ENCODE measurements at regions not wholly inside any gene's neighbourhood (a gene's known extent, or its start where the extent isn't known, plus 50 kb on each side); places are given as distances from the start of the nearest gene placed in this dataset.

DNA sequence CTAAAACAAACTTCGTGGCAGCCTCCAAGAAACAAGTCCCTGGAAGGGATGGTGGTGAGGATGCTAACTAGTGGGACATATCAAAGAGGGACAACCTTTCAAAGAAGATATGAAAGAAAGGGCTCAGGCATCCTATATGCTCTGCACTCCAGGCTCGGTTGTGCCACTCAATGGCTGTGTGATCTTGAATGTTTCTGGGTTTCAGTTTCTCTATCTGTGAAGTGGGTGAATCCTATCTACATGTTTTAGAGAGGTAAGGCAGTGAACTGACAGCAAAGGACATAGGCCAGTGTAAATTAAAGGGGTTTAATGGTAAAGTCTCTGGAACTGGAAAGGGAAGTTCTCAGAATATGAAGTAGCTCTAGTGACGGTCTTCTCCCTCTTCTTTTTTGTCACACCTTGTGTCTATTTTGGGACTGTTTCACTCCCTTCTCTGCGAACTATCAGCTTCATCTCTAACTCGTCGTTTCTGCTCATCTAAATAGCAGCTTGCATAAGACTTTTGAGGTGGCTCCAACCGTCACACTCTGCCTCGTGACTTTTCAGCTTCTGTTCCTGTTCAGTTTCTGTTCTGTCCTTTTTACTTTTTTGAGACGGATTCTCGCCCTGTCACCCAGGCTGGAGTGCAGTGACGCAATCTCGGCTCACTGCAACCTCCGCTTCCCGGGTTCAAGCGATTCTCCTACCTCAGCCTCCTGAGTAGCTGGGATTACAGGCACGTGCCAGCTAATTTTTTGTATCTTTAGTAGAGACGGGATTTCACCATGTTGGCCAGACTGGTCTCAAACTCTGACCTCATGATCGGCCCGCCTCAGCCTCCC lies 273.6 kb downstream of the SUDS3 start:
- no peak for DNase-seq (ENCODE audit: low read depth)
- in situ Hi-C loops (cut with HindIII; ENCODE audit: low pct_unique_long_range_greater_than_20kb, low sequenced_read_pairs): no loop called here

DNA sequence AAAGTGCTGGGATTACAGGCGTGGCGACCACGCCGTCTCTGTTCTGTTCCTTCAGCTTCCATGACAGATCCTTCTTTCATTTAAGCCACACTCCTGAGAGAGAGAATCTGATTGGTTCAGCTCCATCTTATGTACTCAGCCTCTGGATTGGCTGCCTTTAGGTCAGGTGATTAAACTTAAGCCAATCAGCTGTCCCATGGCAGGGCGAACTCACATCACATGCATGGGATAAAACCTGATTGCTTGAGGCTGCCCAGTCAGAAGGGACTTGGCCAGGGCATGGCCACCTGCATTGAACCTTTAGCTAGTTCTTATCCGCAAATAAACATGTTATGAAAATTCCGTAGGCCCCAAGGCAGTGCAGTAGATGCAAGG lies 274.2 kb downstream of the SUDS3 start:
- no peak for DNase-seq (ENCODE audit: low read depth)
- in situ Hi-C loops (cut with HindIII; ENCODE audit: low pct_unique_long_range_greater_than_20kb, low sequenced_read_pairs): no loop called here

DNA sequence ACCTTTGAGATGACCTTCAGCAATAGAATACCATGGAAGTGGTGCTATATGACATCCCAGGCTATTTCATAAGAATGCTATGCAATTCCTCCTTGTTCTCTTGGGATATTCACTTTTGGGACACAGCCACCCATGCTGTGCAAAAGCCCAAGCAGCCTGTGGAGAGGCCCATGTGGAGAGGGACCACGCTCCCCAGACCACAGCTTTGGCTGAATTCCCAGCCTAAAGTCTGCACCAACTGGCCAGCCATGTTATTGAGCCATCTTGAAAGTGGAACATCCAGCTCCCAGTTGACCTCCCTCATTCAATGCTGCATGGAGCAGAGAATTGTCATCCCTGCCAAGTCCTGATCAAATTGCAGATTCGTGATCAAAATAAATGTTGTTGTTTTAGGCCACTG lies 275.1 kb downstream of the SUDS3 start:
- in situ Hi-C loops (cut with HindIII; ENCODE audit: low pct_unique_long_range_greater_than_20kb, low sequenced_read_pairs): no loop called here
- DNase-seq (ENCODE audit: low read depth): no peak

DNA sequence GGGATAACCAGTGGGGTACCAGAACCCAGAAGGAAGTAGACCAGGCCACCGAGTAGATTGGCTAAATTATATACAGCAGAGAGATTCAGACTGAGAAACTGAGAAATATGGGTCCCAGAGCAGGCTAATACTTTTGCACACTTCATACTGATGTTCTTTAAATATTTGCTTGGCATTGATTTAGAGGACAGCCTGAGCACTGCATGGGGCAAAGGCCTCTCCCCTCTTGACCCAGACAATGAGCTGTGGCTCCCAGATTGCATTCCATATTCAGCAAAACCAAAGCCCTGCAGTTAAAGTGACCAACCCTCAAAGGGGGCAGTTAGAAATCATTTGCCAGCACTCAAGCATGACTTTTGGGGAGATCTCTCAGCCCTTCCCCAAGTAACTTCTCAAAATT lies 279.2 kb downstream of the SUDS3 start:
- DNase-seq (ENCODE audit: low read depth): no peak
- in situ Hi-C loops (cut with HindIII; ENCODE audit: low pct_unique_long_range_greater_than_20kb, low sequenced_read_pairs): no loop called here

DNA sequence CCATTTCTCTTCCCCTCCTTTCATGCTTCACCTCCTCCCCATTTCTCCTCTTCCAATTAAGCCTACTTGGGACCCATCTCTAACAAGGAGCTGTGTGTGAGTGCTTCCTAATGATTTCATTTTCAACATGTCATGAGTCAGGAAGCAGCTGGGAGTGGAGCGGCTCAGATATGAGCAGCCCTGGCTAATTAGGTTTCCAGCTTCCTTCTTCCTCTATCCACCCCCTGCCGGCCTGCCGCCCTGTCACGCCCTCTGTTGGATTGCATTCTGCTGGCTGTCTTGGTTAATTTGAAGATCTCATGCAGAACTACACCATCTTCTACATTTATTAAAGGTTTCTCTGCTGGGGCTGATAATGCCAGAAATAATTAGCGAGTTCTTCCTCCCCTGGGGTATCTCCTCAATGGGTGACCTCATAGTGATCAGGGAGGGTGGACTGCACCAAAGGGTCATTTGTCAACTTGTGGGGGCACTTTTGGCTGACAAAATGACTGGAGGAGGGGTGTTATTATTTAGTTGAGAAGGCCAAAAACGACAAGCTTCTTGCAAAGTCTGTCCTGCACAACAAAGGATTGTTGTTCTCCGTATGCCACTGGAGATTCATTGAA lies 300.9 kb upstream of the SRRM4 start:
- in situ Hi-C loops (cut with HindIII; ENCODE audit: low pct_unique_long_range_greater_than_20kb, low sequenced_read_pairs): no loop called here
- no peak for DNase-seq (ENCODE audit: low read depth)

DNA sequence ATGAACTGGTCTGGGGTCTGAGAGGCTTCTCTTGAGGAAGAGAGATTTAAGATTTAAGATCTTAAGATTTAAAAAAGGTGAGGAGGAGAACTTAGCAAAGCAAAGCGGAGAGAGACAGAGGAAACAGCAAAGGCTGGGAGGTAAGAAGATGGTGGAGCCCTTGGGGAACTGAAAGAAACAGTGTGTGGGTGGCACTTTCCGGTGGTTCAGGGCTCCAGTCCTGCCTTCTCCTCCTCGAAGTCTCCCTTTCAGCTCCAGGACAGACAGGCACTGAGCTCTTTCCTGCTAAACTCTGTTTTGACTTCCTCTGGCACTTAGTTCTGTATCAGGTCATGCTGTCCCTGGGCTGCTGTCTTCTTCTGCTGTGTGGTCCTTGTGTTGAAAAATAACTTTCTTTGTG lies 298.7 kb upstream of the SRRM4 start:
- in situ Hi-C loops (cut with HindIII; ENCODE audit: low pct_unique_long_range_greater_than_20kb, low sequenced_read_pairs): no loop called here
- DNase-seq (ENCODE audit: low read depth): no peak

DNA sequence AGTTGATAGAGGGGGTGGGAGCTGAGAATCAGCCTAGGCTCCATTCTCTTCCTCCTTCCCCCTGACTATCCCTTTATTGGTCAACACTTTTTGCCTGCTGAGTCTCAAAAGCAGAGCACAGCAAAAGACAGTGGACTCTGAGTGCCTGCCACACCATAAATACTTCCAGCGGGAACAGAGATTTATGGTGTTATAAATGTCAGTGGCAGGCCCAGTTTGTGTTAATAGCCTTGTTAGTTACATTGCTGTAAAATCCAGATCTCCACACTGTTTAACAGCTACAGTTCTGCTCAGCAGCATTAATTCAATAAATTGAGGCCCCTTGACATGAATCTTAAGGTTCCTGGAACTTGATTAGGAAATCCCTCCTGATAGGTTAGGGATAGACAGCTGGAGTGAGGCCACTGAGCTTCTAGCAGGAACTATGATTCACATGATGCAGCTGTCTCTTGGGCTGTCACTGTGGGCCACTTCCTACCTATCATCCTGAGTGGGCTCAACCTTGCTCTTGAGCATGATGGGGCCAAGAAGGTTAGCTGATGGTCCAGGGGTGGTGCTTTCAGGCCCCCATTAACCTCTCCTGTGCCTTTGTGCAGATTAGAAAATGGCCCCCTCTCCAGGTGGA lies 295.2 kb upstream of the SRRM4 start:
- in situ Hi-C loops (cut with HindIII; ENCODE audit: low pct_unique_long_range_greater_than_20kb, low sequenced_read_pairs): no loop called here
- DNase-seq (ENCODE audit: low read depth): no peak

DNA sequence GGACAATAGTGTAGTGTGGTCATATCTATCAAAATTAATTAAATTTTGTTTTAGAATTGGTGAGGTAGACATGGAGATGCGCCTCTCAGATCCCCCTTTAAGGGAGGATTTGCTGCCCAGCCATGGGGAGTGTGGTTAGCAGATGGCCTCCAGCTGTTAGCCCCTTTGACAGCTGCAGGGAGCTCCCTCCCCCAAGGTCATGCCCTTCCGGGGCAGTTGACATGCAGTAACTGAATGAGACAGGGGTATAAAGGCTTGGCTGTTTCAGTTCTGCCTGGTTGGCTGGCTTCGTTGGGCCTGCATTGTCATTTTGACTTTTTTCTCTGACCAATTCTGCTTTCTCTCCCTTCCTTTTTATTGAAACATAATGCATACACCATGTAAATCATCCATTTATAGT lies 291.5 kb upstream of the SRRM4 start:
- DNase-seq (ENCODE audit: low read depth): no peak
- in situ Hi-C loops (cut with HindIII; ENCODE audit: low pct_unique_long_range_greater_than_20kb, low sequenced_read_pairs): no loop called here

DNA sequence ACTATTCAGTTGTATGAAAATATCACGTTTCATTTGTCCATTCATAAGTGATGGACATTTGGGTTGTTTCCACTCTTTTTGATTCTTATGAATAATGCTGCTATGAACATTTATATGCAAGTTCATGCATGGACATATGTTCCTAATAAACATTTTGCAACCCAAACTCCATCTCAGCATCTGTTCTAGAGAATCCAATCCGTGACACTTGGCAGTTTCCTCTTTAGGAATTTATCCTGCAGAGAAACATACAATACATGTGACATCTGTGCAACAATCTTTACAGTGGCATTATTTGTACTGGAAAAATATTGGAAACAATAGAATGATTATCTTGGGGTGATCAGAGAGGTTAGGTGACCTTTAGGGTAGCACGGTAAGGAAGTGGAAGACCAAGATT lies 290.8 kb upstream of the SRRM4 start:
- in situ Hi-C loops (cut with HindIII; ENCODE audit: low pct_unique_long_range_greater_than_20kb, low sequenced_read_pairs): no loop called here
- DNase-seq (ENCODE audit: low read depth): no peak

DNA sequence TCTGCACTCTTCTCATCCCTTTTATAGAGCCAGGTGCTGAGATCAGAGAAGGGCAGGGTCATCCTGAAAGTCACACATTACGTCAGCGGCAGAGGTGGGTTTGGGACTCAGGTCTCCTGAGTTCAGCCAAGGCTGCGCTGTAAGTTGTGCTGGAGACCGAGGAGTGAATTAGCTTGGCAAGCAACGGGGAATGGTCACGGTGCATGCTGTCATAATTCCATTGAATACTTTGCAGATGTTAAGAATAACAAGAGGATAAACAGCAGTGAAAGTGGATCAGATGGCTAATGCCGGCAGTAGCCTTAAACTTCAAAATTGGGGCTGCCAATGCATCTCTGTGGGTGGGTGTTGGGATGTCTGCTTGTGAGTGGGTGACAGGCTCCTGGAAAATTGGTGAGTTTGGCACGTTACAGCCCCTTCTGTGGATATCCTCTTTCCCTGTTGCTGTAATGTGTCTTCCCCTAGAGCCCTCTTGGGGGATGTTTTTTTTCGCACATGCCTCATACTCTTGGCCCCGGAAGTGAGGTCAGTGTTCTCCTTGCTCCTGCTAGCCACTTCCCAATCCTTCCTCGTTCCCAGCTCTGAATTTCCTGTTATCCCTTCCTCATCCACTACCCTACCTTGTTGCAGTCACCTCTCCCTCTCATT lies 287.1 kb upstream of the SRRM4 start:
- in situ Hi-C loops (cut with HindIII; ENCODE audit: low pct_unique_long_range_greater_than_20kb, low sequenced_read_pairs): no loop called here
- DNase-seq (ENCODE audit: low read depth): no peak

DNA sequence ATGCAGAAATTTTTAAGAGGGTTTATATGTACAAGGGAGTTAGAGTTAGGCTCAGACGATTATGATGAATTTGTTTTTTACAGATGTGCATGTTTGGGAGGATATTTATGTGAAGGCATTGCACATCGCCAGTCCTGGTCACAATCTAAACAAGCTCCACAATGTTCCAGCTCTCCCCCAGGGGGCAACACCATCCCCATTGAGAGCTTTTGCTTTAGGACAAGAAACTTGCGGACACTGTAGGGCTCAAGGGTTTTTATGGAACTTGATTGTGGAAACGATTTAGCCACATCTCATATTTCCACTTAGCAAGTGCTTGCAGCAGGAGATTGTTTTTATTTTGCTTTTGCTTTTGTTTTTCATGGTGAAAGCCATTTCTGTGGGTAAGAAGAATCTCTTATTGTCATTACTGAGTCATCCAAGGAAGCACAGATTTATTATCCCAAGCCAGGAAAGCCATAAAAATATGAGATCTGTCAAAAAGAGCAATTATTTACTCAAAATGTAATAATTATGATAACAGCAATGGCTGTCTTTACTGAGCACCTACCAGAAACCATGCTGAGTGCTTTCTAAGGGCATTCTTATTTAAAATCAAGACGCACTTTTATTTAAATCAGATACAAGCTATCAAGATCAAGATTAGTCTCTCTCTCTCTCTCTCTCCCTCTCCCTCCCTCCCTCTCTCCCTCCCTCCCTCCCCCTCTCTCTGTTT lies 276.7 kb upstream of the SRRM4 start:
- in situ Hi-C loops (cut with HindIII; ENCODE audit: low pct_unique_long_range_greater_than_20kb, low sequenced_read_pairs): no loop called here
- no peak for DNase-seq (ENCODE audit: low read depth)

DNA sequence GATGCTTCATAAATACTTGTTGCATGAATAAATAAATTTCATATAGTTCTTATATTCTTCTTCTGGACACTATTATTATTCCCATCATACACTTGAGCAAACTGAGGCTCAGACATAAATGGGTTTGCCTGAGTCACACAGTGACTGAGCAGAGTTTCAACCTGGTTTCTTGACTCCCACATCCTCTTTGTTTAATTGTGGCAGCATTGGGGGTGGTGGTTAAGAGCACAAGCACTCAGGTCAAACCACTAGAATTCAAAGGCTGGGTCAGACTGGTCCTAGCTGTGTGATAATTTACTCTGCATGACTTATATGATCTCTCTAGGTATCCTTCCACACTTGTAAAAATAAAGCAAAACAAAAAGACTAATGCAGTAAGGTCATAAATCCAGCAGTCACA lies 274.9 kb upstream of the SRRM4 start:
- in situ Hi-C loops (cut with HindIII; ENCODE audit: low pct_unique_long_range_greater_than_20kb, low sequenced_read_pairs): no loop called here
- no peak for DNase-seq (ENCODE audit: low read depth)

DNA sequence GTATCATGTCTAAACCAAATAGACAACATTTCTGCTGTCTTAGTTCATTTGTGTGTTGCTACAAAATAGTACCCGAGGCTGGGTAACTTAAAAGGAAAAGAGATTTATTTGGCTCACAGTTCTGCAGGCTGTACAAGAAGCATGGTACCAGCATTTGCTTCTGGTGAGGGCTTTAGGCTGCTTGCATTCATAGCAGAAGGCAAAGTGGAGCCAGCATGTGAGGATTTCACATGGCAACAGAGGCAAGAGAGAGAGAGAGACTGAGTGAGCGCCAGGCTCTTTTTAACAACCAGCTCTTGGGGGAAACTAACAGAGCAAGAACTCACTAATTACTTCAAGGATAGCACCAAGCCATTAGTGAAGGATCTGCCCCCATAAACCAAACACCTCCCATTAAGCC lies 271.4 kb upstream of the SRRM4 start:
- in situ Hi-C loops (cut with HindIII; ENCODE audit: low pct_unique_long_range_greater_than_20kb, low sequenced_read_pairs): no loop called here
- no peak for DNase-seq (ENCODE audit: low read depth)

DNA sequence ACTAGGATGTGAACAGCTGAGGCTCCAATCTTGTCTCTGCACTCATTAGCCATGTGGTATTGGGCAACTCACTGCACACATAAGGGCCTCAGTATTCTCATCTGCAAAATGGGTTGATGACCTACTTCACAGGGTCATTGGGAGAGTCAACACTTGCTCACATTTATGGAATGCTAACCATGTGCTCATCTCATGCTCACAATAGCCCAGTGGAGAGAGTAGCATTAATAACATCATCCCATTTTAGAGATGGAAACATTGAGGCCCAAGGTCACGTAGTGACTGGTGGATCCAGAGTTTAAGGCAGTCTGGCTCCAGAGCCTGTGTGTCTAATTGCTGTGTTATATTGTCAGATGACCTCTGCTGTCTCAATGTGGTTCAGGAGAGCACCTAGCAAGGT lies 270.2 kb upstream of the SRRM4 start:
- in situ Hi-C loops (cut with HindIII; ENCODE audit: low pct_unique_long_range_greater_than_20kb, low sequenced_read_pairs): no loop called here
- no peak for DNase-seq (ENCODE audit: low read depth)

DNA sequence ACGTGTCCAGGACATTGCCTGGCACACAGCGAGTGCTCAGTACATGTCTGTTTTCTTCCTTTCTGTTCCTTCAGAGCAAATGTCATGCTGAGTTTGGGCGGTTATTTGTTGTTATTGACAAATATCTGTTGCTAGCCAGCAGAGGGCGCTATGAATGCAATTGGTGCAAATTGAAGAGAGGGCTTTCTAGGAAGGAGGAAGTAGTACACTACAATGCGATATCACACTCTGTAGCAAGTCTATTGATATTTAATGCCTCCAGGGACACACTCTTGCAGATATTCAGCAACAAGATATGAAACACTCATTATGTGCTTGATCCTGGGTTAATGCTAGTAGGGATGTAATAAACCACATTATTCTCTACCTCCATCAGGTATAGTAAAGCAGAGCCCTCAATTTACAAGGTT lies 267.3 kb upstream of the SRRM4 start:
- DNase-seq (ENCODE audit: low read depth): peak; percentile 16
- in situ Hi-C loops (cut with HindIII; ENCODE audit: low pct_unique_long_range_greater_than_20kb, low sequenced_read_pairs): no loop called here

DNA sequence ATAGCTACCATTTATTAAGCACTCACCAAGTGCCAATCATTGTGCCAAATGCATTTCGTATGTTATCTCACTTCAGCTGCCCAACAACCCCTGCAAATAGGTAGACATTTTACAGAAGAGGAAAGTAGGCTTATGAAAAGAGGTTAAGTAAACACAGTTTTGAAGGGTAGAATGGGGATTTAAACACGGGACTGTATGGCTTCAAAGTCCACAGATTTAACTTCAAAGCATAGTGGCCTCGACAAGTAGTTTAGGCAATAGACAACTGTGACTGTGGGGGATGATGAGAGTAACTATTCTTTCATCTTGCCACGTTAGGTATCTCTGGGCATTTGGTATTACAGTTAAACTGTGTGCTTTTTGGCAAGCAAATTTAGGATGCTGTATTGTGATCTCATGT lies 266.8 kb upstream of the SRRM4 start:
- in situ Hi-C loops (cut with HindIII; ENCODE audit: low pct_unique_long_range_greater_than_20kb, low sequenced_read_pairs): no loop called here
- no peak for DNase-seq (ENCODE audit: low read depth)

DNA sequence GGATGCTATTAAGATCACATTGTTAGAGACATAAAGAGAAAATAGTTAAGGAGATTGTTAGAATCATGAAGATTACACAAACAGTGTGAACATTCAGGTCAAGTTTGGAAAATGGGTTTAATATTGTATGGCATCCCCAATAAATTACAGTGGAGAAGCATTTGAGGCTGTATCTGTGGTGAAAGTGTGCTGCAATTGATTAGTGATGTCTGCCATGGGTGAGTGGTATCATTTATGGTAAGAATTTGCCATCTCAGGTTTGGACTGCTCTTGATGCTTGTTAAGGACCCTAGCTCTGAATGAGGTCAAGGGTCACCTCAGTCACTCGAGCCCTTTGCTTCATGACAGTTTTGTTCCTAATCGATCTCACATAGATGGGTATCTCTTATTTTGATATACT lies 265.7 kb upstream of the SRRM4 start:
- no peak for DNase-seq (ENCODE audit: low read depth)
- in situ Hi-C loops (cut with HindIII; ENCODE audit: low pct_unique_long_range_greater_than_20kb, low sequenced_read_pairs): no loop called here

DNA sequence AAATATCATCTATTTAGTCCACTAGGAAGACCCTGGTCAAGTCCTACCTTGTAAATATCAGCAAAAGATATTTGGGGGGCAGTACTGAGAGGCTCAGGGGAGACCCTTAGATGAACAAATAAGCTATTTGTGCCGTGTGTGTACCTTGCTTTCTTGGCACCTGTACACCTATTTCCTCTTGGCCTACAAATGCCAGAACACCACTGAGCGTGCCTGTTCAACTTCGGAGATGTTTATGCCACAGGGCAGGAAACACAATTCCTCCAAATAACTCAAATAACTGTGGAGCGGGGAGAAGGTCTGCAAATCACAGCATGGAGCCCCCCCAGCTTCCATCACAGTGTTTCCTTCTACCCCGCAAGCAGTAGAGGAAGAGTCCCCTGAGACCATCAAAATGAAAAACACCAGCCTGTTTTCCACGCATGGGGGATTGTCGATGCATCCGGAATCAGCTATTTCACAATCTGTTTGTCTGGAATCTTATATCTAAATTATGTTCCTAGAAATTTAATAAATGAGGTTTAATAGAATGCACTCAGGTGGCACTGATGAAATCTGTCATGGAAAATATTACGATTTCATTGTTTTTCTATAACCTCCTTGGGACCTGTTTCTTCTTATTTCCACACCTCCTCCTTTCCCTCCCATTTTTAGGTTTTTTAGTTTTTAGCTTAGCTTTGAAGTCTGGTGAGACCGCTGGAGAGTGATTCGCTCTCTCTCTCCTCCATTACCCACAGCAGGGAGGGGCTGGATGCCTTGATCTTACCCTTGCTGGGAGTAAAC lies 254.0 kb upstream of the SRRM4 start:
- no peak for DNase-seq (ENCODE audit: low read depth)
- in situ Hi-C loops (cut with HindIII; ENCODE audit: low pct_unique_long_range_greater_than_20kb, low sequenced_read_pairs): no loop called here
